Astrocyte of the hippocampus (primary cell): ENCODE measurements at regions not wholly inside any gene's neighbourhood (a gene's known extent, or its start where the extent isn't known, plus 50 kb on each side); places are given as distances from the start of the nearest gene placed in this dataset.
"Not testable (repeated sequence)": the region's sequence is repeated elsewhere in the genome, so short reads cannot be mapped to it uniquely, and the experiment has no call there.

Experiments used
- DNase-seq: peaks from one replicate; pipeline ENCODE4 v3.0.0; 2011; ENCODE audit warnings: low read depth, low spot score

GRCh38 chr11:21625982-21626381 is 566.9 kb upstream of the ANO5 start:
- DNase-seq = peak; percentile 5

GRCh38 chr11:21628641-21629040 is 564.2 kb upstream of the ANO5 start:
- DNase-seq = no peak

GRCh38 chr11:21630934-21631478 is 561.9 kb upstream of the ANO5 start:
- DNase-seq = no peak

- no peak for DNase-seq
These were observed 560.9 kb upstream of the ANO5 start for GRCh38 chr11:21631991-21632390.

GRCh38 chr11:21634491-21634890 is 558.4 kb upstream of the ANO5 start:
- no peak for DNase-seq

- DNase-seq = no peak
These were observed 557.9 kb upstream of the ANO5 start for GRCh38 chr11:21634956-21635355.

GRCh38 chr11:21635394-21636145 is 557.3 kb upstream of the ANO5 start:
- DNase-seq = no peak

GRCh38 chr11:21636561-21636960 is 556.3 kb upstream of the ANO5 start:
- no peak for DNase-seq

- DNase-seq = no peak
These were observed 552.4 kb upstream of the ANO5 start for GRCh38 chr11:21640491-21640890.

- no peak for DNase-seq
These were observed 551.0 kb upstream of the ANO5 start for GRCh38 chr11:21641869-21642268.

- no peak for DNase-seq
These were observed 546.5 kb upstream of the ANO5 start for GRCh38 chr11:21646351-21646750.

- no peak for DNase-seq
These were observed 541.9 kb upstream of the ANO5 start for GRCh38 chr11:21650961-21651360.

GRCh38 chr11:21653951-21654421 is 538.9 kb upstream of the ANO5 start:
- no peak for DNase-seq

GRCh38 chr11:21656065-21656464 is 536.8 kb upstream of the ANO5 start:
- DNase-seq = no peak

GRCh38 chr11:21658654-21659193 is 534.2 kb upstream of the ANO5 start:
- no peak for DNase-seq

- not testable (repeated sequence) for DNase-seq
These were observed 533.5 kb upstream of the ANO5 start for GRCh38 chr11:21659377-21659776.

GRCh38 chr11:21659961-21660360 is 532.9 kb upstream of the ANO5 start:
- no peak for DNase-seq

GRCh38 chr11:21675049-21675616 is 517.8 kb upstream of the ANO5 start:
- no peak for DNase-seq

GRCh38 chr11:21687643-21688042 is 505.2 kb upstream of the ANO5 start:
- no peak for DNase-seq

- no peak for DNase-seq
These were observed 488.3 kb upstream of the ANO5 start for GRCh38 chr11:21704539-21704938.

- DNase-seq = peak; percentile 9
These were observed 485.7 kb upstream of the ANO5 start for GRCh38 chr11:21707116-21707739.

GRCh38 chr11:21710809-21711208 is 482.1 kb upstream of the ANO5 start:
- no peak for DNase-seq
